ENCODE measurements at regions not wholly inside any gene's neighbourhood (a gene's known extent, or its start where the extent isn't known, plus 50 kb on each side); places are given as distances from the start of the nearest gene placed in this dataset.

- no peak overlapping the region for H3K27ac ChIP-seq (ENCODE audit: insufficient read depth, low read depth, low read length, poor library complexity, severe bottlenecking)
- no peak overlapping the region for H3K4me3 ChIP-seq (ENCODE audit: insufficient read depth, low read depth, low read length)
- H3K9me3 ChIP-seq (ENCODE audit: control insufficient read depth, low read length): no peaks in the 10 kb centered on the region
- H3K27me3 ChIP-seq (ENCODE audit: control insufficient read depth, insufficient read depth, low read length, poor library complexity, severe bottlenecking): no peaks in the 10 kb centered on the region
- no peaks in the 10 kb centered on the region for H3K4me1 ChIP-seq (ENCODE audit: control insufficient read depth, insufficient read depth, low read length)
- no peaks in the 10 kb centered on the region for H3K36me3 ChIP-seq (ENCODE audit: control insufficient read depth, insufficient read depth, low read length)
- 70 to 79% methylated on average over 6 of the region's 7 CpGs for WGBS, 2 experiments
Measured at GRCh38 chr10:2972216-2972615, 95.1 kb upstream of the PFKP start.

DNA sequence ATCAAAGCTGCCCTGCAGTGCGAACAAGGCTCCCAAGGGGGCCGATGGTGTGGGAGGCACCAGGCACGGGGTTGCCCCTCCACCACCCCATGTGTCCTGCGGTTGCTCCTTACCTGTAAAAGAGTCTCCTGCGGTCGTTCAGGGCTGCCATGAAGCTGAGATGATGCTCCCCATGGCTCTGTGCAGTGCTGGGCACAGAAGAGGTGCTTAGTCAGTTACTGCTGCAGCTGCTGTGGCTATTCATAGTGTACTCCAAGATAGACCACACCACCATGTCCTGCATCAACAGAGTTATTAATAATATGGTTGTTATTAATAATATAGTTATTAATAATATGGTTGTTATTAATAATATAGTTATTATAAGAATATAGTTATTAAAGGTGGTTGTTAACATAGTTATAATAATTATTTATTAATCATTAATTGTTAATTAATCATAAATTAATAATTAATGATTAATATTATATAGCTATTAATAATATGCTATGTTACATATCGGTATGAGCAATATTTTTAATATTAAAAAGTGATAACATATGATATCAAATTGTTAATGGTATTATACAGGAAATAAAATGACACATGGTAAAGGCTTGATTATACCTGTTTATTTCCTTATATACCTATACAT, 97.0 kb upstream of the PFKP start:
- Histone ChIP-seq H3K36me3 (ENCODE audit: control insufficient read depth, insufficient read depth, low read length) (no peaks in the 10 kb centered on the region), H3K27me3 (ENCODE audit: control insufficient read depth, insufficient read depth, low read length, poor library complexity, severe bottlenecking) (no peaks in the 10 kb centered on the region), H3K9me3 (ENCODE audit: control insufficient read depth, low read length) (no peaks in the 10 kb centered on the region), H3K4me3 (ENCODE audit: insufficient read depth, low read depth, low read length) (no peak overlapping the region), H3K4me1 (ENCODE audit: control insufficient read depth, insufficient read depth, low read length) (no peaks in the 10 kb centered on the region), H3K27ac (ENCODE audit: insufficient read depth, low read depth, low read length, poor library complexity, severe bottlenecking) (no peak overlapping the region)
- 85 to 88% methylated on average over 6 of the region's 7 CpGs for WGBS, 2 experiments

DNA sequence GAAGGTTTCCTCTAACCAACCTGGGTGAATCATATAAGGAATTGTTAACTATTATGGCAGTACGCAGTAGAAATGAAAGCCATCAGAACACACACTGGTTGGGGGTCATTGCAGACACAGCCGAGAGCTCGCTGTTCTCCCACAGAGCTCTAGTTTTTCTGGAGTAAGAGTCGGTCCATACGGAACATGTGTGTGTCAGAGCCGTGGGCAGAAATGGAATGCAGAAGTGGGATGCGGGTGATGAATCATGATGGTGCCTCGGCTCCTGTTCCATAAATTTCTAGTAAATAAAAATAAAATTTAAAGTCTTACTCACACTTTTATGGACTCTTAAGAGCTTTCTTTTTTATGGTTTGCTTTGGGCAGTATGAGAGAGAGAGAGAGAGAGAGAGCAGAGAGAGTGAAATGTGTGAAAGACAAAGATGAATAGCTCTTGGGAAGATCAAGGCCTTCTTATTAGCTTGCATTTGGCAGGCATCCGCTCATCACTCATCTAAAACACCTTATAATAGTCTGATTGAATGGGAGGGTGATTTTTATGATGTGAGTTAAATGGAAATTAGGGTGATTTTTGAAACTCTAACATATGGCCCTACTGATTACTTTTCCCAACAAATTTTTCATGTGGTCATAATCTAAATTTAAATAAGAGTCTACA, 98.8 kb upstream of the PFKP start:
- H3K36me3 ChIP-seq (ENCODE audit: control insufficient read depth, insufficient read depth, low read length): no peaks in the 10 kb centered on the region
- H3K4me3 ChIP-seq (ENCODE audit: insufficient read depth, low read depth, low read length): no peak overlapping the region
- H3K4me1 ChIP-seq (ENCODE audit: control insufficient read depth, insufficient read depth, low read length): no peaks in the 10 kb centered on the region
- no peaks in the 10 kb centered on the region for H3K9me3 ChIP-seq (ENCODE audit: control insufficient read depth, low read length)
- H3K27ac ChIP-seq (ENCODE audit: insufficient read depth, low read depth, low read length, poor library complexity, severe bottlenecking): no peak overlapping the region
- WGBS, 2 experiments: 96 to 98% methylated on average over 7 to 9 of the region's 9 CpGs
- no peaks in the 10 kb centered on the region for H3K27me3 ChIP-seq (ENCODE audit: control insufficient read depth, insufficient read depth, low read length, poor library complexity, severe bottlenecking)

DNA sequence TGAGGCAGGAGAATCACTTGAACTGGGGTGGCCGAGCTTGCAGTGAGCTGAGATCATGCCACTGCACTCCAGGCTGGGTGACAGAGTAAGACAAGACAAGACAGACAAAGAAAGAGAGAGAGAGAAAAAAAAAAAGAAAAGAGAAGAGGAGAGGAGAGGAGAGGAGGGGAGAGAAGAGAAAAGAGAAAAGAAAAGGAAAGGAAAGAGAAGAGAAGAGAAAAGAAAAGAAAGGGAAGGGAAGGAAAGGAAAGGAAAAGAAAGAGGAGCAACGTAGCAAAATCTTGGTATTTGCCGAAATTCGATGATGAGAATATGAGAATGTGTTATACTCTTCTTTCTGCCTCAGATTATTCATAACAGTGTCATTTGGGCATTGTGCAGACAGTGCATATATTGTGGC, 101.2 kb upstream of the PFKP start:
- Histone ChIP-seq H3K27ac (ENCODE audit: insufficient read depth, low read depth, low read length, poor library complexity, severe bottlenecking) (no peak overlapping the region), H3K27me3 (ENCODE audit: control insufficient read depth, insufficient read depth, low read length, poor library complexity, severe bottlenecking) (no peaks in the 10 kb centered on the region), H3K4me3 (ENCODE audit: insufficient read depth, low read depth, low read length) (no peak overlapping the region), H3K9me3 (ENCODE audit: control insufficient read depth, low read length) (no peaks in the 10 kb centered on the region), H3K36me3 (ENCODE audit: control insufficient read depth, insufficient read depth, low read length) (no peaks in the 10 kb centered on the region), H3K4me1 (ENCODE audit: control insufficient read depth, insufficient read depth, low read length) (no peaks in the 10 kb centered on the region)
- 67 to 70% methylated on average over 4 of the region's 4 CpGs for WGBS, 2 experiments

- H3K4me1 ChIP-seq (ENCODE audit: control insufficient read depth, insufficient read depth, low read length): no peaks in the 10 kb centered on the region
- H3K27ac ChIP-seq (ENCODE audit: insufficient read depth, low read depth, low read length, poor library complexity, severe bottlenecking): no peak overlapping the region
- H3K4me3 ChIP-seq (ENCODE audit: insufficient read depth, low read depth, low read length): no peak overlapping the region
- no peaks in the 10 kb centered on the region for H3K27me3 ChIP-seq (ENCODE audit: control insufficient read depth, insufficient read depth, low read length, poor library complexity, severe bottlenecking)
- H3K36me3 ChIP-seq (ENCODE audit: control insufficient read depth, insufficient read depth, low read length): no peaks in the 10 kb centered on the region
- H3K9me3 ChIP-seq (ENCODE audit: control insufficient read depth, low read length): no peaks in the 10 kb centered on the region
- WGBS, 2 experiments: 81 to 90% methylated on average over 5 of the region's 5 CpGs
Measured at GRCh38 chr10:2964632-2965296, 102.6 kb upstream of the PFKP start.

DNA sequence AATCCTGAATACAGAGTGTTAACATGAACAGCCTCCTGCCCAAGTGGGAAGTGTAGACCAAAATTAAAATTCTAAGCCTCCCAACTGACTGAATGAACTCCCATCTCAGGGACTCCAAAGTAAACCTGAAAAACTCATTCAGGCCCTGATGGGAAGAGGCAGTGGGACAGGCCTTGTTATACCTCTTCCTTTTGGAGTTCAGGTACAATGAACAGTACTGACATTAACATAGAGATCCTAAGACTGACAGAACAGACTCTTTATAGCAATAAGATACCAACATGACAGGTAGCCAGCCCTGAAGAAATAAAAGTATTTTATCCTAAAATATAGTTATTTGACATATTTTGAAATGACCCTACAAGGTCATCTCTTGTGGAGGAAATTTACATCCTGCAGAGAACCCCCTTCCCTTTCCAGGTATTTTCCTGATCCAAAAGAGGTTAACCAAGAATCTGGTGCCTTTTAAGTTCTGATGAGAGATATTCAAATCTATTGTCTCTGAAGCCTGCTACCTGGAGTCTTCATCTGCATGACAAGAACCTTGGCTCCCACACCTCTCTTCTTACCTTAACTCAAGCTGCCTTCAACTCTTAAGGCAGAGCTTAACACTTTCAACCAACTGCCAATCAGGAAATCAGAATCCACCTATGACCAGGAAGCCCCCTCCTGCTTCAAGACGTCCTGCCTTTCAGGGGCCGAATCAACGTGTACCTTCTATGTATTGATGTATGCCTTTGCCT, 103.3 kb upstream of the PFKP start:
- Histone ChIP-seq H3K4me3 (ENCODE audit: insufficient read depth, low read depth, low read length) (no peak overlapping the region), H3K9me3 (ENCODE audit: control insufficient read depth, low read length) (no peaks in the 10 kb centered on the region), H3K27me3 (ENCODE audit: control insufficient read depth, insufficient read depth, low read length, poor library complexity, severe bottlenecking) (no peaks in the 10 kb centered on the region), H3K27ac (ENCODE audit: insufficient read depth, low read depth, low read length, poor library complexity, severe bottlenecking) (no peak overlapping the region), H3K36me3 (ENCODE audit: control insufficient read depth, insufficient read depth, low read length) (no peaks in the 10 kb centered on the region), H3K4me1 (ENCODE audit: control insufficient read depth, insufficient read depth, low read length) (no peaks in the 10 kb centered on the region)
- WGBS, 2 experiments: 25 to 30% methylated on average over 3 of the region's 3 CpGs

GRCh38 chr10:2962194-2962593, 105.2 kb upstream of the PFKP start:
- H3K27me3 ChIP-seq (ENCODE audit: control insufficient read depth, insufficient read depth, low read length, poor library complexity, severe bottlenecking): no peaks in the 10 kb centered on the region
- no peaks in the 10 kb centered on the region for H3K36me3 ChIP-seq (ENCODE audit: control insufficient read depth, insufficient read depth, low read length)
- no peak overlapping the region for H3K27ac ChIP-seq (ENCODE audit: insufficient read depth, low read depth, low read length, poor library complexity, severe bottlenecking)
- H3K9me3 ChIP-seq (ENCODE audit: control insufficient read depth, low read length): no peaks in the 10 kb centered on the region
- no peaks in the 10 kb centered on the region for H3K4me1 ChIP-seq (ENCODE audit: control insufficient read depth, insufficient read depth, low read length)
- H3K4me3 ChIP-seq (ENCODE audit: insufficient read depth, low read depth, low read length): no peak overlapping the region
- 86 to 97% methylated on average over 1 of the region's 1 CpG for WGBS, 2 experiments

DNA sequence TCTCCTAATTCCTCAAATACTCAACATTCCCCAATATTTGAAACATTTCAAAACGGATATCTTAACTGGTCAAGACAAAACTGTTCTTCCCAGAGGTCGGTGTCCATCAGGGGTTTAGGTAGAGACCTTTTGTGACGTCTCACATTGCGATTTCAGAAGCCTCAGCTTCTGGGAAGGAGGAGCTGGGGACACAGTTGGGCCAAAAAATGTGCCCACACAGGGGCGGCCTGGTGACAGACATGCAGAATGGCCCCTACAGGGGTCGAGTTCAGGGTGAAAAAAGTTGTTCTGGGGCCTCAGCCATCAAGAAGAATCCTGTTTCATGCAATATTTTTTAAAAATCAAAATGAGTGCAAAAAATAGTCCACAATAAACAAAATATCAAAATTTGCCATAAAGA, 108.7 kb upstream of the PFKP start:
- WGBS, 2 experiments: 90 to 93% methylated on average over 6 of the region's 6 CpGs
- Histone ChIP-seq H3K9me3 (ENCODE audit: control insufficient read depth, low read length) (no peaks in the 10 kb centered on the region), H3K4me3 (ENCODE audit: insufficient read depth, low read depth, low read length) (no peak overlapping the region), H3K36me3 (ENCODE audit: control insufficient read depth, insufficient read depth, low read length) (no peaks in the 10 kb centered on the region), H3K27me3 (ENCODE audit: control insufficient read depth, insufficient read depth, low read length, poor library complexity, severe bottlenecking) (no peaks in the 10 kb centered on the region), H3K4me1 (ENCODE audit: control insufficient read depth, insufficient read depth, low read length) (no peaks in the 10 kb centered on the region), H3K27ac (ENCODE audit: insufficient read depth, low read depth, low read length, poor library complexity, severe bottlenecking) (no peak overlapping the region)

DNA sequence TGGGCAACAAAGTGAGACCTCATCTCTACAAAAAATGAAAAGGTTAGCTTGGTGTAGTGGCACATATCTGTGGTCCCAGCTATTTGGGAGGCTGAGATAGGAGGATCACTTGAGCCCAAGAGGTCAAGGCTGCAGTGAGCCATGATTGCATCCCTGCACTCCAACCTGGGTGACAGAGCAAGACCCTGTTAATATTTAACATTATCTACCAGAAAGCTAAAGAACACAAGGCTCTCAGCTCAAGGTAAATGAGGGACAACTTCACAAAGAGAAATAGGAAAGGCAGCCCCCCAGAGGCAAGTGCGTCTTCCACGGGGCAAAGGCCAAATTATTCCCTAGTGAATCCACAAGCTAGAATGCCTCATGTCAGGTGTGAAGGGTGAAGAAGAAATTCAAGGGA, 109.6 kb upstream of the PFKP start:
- H3K27ac ChIP-seq (ENCODE audit: insufficient read depth, low read depth, low read length, poor library complexity, severe bottlenecking): no peak overlapping the region
- WGBS, 2 experiments: 81 to 93% methylated on average over 2 of the region's 2 CpGs

DNA sequence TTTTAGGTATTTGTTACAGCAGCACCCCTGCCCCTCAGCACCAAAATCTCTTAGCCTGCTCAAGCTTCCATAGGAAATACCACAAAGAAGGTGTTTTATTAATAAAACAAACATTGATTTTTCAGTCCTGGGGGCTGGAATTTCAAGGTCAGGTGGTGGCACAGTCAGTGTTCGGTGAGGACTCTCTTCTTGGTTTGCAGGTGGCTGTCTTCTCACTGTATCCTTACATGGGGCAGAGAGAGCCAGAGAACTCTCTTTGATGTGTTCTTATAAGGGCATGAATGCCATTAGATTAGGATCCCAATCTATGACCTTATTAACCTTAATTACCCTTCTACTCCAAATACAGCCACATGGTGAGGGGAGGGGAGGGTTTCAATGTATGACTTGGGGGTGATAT, 112.3 kb upstream of the PFKP start:
- H3K4me1 ChIP-seq (ENCODE audit: control insufficient read depth, insufficient read depth, low read length): no peaks in the 10 kb centered on the region
- H3K4me3 ChIP-seq (ENCODE audit: insufficient read depth, low read depth, low read length): no peak overlapping the region
- no peaks in the 10 kb centered on the region for H3K36me3 ChIP-seq (ENCODE audit: control insufficient read depth, insufficient read depth, low read length)
- H3K9me3 ChIP-seq (ENCODE audit: control insufficient read depth, low read length): no peaks in the 10 kb centered on the region
- H3K27ac ChIP-seq (ENCODE audit: insufficient read depth, low read depth, low read length, poor library complexity, severe bottlenecking): no peak overlapping the region
- WGBS, 2 experiments: 90 to 100% methylated on average over 1 of the region's 1 CpG
- no peaks in the 10 kb centered on the region for H3K27me3 ChIP-seq (ENCODE audit: control insufficient read depth, insufficient read depth, low read length, poor library complexity, severe bottlenecking)

More for the DNA sequence above, 109.6 kb upstream of the PFKP start:
- no peaks in the 10 kb centered on the region for H3K27me3 ChIP-seq (ENCODE audit: control insufficient read depth, insufficient read depth, low read length, poor library complexity, severe bottlenecking)
- no peak overlapping the region for H3K4me3 ChIP-seq (ENCODE audit: insufficient read depth, low read depth, low read length)
- no peaks in the 10 kb centered on the region for H3K36me3 ChIP-seq (ENCODE audit: control insufficient read depth, insufficient read depth, low read length)
- H3K9me3 ChIP-seq (ENCODE audit: control insufficient read depth, low read length): no peaks in the 10 kb centered on the region
- H3K4me1 ChIP-seq (ENCODE audit: control insufficient read depth, insufficient read depth, low read length): no peaks in the 10 kb centered on the region

All from ectodermal cell (in vitro differentiated cells).